Mucosa of stomach (tissue), 1 donor: ENCODE measurements at regions not wholly inside any gene's neighbourhood (a gene's known extent, or its start where the extent isn't known, plus 50 kb on each side); places are given as distances from the start of the nearest gene placed in this dataset.

Experiments
- H3K27me3 ChIP-seq: one replicate; pipeline ENCODE4 v1.7.0; 2013; ENCODE audit warnings: mild to moderate bottlenecking, low read length; ENCODE audit not compliant: control insufficient read depth, insufficient read depth
- H3K36me3 ChIP-seq: one replicate; pipeline ENCODE4 v1.7.0; 2013; ENCODE audit warnings: low read length; ENCODE audit not compliant: control insufficient read depth, insufficient read depth
- H3K4me1 ChIP-seq: one replicate; pipeline ENCODE4 v1.7.0; 2013; ENCODE audit warnings: mild to moderate bottlenecking, low read length; ENCODE audit not compliant: control insufficient read depth, insufficient read depth
- H3K4me3 ChIP-seq: one replicate; pipeline ENCODE4 v1.7.0; 2013; ENCODE audit warnings: low read length
- H3K9ac ChIP-seq: one replicate; pipeline ENCODE4 v1.7.0; 2013; ENCODE audit warnings: mild to moderate bottlenecking, low read length, moderate library complexity
- H3K9me3 ChIP-seq: one replicate; pipeline ENCODE4 v1.7.0; 2013; ENCODE audit warnings: mild to moderate bottlenecking, low read length, moderate library complexity; ENCODE audit not compliant: control insufficient read depth
- donor health status: Pancreatic carcinoma.

DNA sequence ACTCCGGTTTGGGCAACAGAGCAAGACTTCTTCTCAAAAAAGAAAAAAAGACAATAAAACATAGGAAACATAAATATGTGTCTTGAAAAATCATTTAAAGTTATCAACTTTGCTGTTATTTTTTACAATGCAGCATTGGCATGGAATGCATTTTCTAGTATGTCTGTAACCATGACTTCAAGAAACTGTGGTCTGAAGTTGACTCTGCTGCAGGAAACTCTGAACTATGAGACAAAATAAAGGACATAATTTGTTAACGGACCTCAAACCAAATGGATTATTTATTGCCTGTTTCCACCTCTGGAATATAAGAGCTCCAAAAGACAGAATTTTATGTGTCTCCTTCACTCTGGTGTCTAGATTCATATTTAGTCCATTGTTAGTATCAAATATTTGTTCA is 79.1 kb downstream of the TRIB2 start:
- no peaks in the 10 kb centered on the region for H3K36me3 ChIP-seq
- H3K9me3 ChIP-seq = no peaks in the 10 kb centered on the region
- no peak overlapping the region for H3K4me3 ChIP-seq
- no peak overlapping the region for H3K9ac ChIP-seq
- no peaks in the 10 kb centered on the region for H3K4me1 ChIP-seq
- no peaks in the 10 kb centered on the region for H3K27me3 ChIP-seq

DNA sequence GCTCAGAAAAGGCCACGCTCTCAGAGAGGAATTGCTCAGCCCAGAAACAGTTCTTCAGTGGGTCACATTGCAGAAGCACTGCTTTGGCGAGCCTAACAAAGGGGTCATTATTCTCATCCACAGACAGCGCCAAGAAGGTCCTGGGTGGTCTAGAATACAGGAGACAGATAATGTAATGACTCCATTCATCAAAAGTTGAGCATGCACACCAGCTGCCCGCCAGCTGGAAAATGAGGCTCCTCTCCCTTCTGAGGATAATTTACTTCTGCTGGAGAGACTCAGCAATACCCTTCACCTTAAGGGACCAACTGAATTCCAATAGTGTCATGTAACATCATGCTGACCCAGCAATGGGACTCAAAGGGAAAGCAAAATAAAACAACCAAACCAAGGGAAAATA is 79.9 kb downstream of the TRIB2 start:
- no peaks in the 10 kb centered on the region for H3K27me3 ChIP-seq
- no peak overlapping the region for H3K9ac ChIP-seq
- no peaks in the 10 kb centered on the region for H3K9me3 ChIP-seq
- no peak overlapping the region for H3K4me3 ChIP-seq
- no peaks in the 10 kb centered on the region for H3K36me3 ChIP-seq
- H3K4me1 ChIP-seq = no peaks in the 10 kb centered on the region

DNA sequence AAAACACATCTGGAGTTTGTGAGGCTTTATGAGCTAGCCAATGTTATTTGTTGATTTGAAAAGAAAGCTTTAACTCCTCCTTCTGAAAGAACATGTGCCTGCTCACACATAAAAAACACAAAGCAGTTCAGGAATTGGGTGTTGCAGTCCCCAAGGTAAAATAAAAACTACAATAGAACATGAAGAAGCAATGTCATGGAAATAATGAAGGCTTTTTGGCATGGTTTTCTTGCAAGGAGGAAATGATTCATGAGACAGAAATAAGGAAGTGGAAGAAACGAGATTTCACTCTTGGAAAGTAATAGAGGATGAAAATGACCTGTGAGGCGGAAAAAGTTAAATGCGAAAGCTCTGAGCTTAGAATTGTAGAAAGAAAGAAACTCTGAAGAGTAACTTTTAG is 81.1 kb downstream of the TRIB2 start:
- Histone ChIP-seq H3K9ac (no peak overlapping the region), H3K27me3 (no peaks in the 10 kb centered on the region), H3K9me3 (no peaks in the 10 kb centered on the region), H3K4me1 (no peaks in the 10 kb centered on the region), H3K4me3 (no peak overlapping the region), H3K36me3 (no peaks in the 10 kb centered on the region)

DNA sequence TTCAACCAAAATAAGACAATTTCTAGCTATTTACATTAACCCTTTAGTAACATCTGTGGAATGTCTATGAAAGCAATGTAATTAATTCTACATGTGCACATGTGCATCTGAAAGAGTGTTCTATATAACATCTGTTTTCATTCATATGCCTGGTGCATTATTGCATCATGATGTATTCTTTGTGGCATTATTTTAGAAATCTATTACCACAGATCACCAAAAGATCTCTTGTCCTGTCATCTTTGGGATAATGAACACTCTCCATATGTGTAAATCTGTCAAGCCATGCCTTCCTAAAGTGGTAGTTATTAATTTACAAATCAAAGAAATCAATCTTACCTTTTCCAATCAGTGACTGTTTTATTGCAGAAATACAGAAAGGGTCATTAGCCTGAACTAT is 86.9 kb downstream of the TRIB2 start:
- Histone ChIP-seq H3K9me3 (no peaks in the 10 kb centered on the region), H3K4me3 (no peak overlapping the region), H3K4me1 (no peaks in the 10 kb centered on the region), H3K36me3 (no peaks in the 10 kb centered on the region), H3K9ac (no peak overlapping the region), H3K27me3 (no peaks in the 10 kb centered on the region)

DNA sequence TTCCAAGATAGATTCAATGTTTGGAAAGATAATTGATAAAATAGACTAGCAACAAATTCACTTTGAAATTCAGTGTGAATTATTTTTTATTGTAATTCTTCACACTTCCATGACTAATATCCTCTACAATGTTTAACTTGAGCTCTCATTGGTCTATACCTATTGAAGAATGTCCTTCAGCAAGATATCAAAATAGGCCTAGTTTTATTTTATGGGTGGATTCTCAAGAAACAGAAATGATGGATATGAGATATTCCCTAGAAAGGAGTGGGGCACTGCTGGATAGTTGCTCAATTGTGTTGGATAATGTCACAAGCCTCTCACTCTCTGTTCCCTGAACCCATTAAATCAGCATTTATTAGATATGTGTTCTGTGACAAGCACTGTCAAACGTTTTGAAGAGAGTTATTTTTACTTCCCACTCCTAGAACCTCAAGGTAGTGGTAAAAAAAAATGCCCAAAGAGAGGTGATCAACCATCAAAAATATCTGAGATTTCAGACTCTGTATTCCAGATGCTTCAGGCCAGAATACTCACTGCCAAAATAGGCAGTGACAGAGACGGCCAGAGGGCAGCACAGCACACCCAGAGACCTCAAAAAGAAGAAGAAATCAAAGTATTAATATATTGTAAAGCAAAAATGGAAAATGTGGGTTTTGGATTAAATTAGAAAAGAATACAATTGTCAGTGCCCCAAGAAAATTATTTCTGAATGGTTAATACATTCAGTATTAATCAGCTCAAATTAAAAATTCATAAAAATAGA is 87.5 kb downstream of the TRIB2 start:
- Histone ChIP-seq H3K36me3 (no peaks in the 10 kb centered on the region), H3K9me3 (no peaks in the 10 kb centered on the region), H3K4me1 (no peaks in the 10 kb centered on the region), H3K4me3 (no peak overlapping the region), H3K9ac (no peak overlapping the region), H3K27me3 (no peaks in the 10 kb centered on the region)

DNA sequence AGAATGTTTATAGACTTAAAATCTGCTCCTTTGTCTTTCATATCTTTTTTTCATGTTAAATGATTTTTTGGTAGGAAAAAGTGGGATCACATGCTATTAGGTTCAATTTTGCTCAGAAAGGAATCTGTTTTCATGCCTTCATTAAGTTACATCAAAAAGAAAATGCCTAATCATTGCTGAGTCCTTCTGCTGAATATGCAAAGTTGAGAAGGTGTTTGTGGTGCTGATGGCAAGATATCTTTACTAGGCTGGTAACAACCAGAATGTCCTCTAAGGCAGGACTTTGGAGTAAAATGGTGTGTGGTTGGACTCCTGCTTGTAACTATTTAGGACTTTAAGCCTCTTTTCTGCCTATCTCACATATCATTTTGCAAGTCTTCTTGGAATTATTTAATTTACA is 88.3 kb downstream of the TRIB2 start:
- no peak overlapping the region for H3K9ac ChIP-seq
- H3K36me3 ChIP-seq = no peaks in the 10 kb centered on the region
- H3K27me3 ChIP-seq = no peaks in the 10 kb centered on the region
- no peak overlapping the region for H3K4me3 ChIP-seq
- H3K4me1 ChIP-seq = no peaks in the 10 kb centered on the region
- no peaks in the 10 kb centered on the region for H3K9me3 ChIP-seq

DNA sequence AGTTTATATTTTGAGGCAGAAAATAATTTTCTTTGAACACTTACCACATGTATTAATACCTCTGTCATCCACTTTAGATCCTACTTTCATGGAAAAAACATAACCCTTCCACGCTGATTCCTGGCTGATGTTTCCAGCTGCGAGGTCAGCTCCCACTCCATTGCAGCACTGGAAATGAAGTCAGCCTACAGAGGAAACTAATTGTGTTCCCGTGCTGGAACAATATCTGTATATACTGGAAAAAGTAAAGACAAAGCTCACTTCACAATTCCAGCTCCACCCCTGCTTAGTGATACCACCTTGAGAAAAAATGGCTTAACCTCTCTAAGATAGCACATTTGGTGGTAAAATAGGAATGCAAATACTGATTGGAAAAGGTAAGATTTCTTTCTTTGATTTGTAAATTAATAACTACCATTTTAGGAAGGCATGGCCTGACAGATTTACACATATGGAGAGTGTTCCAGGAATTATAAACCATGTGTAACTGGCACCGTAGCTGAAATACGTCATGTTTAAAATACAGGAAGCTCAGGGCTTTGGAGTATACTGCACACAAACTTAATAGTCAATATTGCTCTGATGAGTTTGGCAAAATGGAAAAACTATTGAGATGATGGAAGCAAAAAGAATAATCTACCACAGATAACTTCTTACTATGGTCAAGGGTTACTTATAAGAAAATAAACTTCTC is 90.0 kb downstream of the TRIB2 start:
- Histone ChIP-seq H3K9me3 (no peaks in the 10 kb centered on the region), H3K9ac (no peak overlapping the region), H3K4me3 (no peak overlapping the region), H3K36me3 (no peaks in the 10 kb centered on the region), H3K4me1 (no peaks in the 10 kb centered on the region), H3K27me3 (no peaks in the 10 kb centered on the region)

DNA sequence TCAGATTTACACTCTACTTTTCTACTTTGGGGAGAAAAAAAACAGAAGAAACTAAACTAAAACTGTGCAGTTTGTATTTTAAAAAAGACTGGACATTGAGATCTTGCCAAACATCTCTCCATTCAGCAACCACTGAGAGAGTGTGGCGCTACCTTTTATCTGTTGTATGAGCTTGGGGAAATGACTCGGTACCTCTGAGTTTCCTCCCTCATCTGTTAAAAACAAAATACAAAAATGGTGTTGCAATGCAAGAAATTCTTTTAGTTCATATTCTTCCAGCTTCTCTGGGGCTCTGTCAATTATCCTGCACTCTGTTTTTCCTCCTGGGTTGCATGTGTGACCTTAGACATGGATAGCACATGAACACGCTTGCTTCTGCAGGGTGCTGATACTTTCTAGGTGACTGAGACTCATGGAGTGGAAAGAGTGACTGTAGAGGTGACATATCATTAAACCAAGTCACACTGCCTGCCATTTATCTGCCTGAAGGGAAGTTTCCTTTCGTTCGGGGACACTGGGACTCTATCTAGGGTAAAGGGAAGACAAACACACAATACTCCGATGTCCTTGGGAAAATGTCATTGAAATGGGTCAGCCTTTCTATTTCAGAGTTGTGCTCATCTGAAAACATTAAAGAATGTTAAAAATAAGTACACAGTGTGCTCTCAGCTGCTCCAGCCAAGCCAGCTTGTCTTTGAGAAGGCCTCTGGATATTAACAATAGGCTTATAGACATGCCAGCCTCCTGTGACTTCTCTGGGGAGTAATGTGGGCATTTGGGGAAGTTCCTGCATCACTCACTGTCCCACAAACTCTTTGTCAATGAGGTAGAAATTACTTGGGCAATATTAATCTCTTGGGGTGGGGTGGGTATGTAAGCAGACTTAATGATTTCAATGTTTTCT is 91.4 kb downstream of the TRIB2 start:
- Histone ChIP-seq H3K27me3 (no peaks in the 10 kb centered on the region), H3K36me3 (no peaks in the 10 kb centered on the region), H3K4me3 (no peak overlapping the region), H3K4me1 (no peaks in the 10 kb centered on the region), H3K9ac (no peak overlapping the region), H3K9me3 (no peaks in the 10 kb centered on the region)

DNA sequence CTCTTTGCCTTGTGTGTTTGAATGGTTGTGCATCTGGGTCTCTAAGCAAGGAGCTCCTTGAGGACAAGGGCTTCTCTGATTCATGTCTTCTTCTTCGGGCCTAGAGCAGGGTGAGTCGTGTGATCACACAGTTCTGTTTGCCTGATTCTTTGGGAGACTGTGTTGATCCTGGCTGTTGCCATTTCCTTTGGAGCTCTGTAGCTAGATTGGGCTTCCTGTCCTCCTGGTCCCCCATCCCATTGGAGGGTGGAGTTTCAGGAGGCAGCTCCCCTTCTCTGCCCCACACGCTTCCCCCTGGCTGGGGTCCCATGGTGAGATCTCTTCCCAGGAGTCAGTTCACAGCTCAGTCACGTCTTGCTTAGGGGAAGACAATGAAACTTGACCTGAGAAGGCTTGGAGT is 92.8 kb downstream of the TRIB2 start:
- H3K9me3 ChIP-seq = no peaks in the 10 kb centered on the region
- H3K4me1 ChIP-seq = no peaks in the 10 kb centered on the region
- H3K4me3 ChIP-seq = no peak overlapping the region
- H3K36me3 ChIP-seq = no peaks in the 10 kb centered on the region
- H3K27me3 ChIP-seq = no peaks in the 10 kb centered on the region
- H3K9ac ChIP-seq = no peak overlapping the region

DNA sequence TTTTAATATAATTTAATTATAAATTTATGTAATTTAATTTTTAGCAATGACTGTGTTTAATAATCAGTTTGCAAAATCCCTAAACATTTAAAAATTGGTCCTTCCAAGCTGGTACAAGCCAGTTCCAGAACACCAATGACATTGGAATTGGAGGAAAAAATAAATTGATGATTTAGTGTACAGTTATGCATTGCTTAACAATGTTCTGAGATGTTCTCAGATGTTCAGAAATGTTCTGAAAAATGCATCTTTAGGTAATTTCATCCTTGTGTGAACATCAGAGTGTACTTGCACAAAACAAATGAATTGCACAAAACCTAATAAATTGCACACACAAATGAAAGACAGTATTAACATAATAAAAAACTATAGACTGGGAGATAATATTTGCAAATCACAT is 95.2 kb downstream of the TRIB2 start:
- H3K36me3 ChIP-seq = no peaks in the 10 kb centered on the region
- no peaks in the 10 kb centered on the region for H3K9me3 ChIP-seq
- H3K4me3 ChIP-seq = no peak overlapping the region
- H3K27me3 ChIP-seq = no peaks in the 10 kb centered on the region
- H3K4me1 ChIP-seq = no peaks in the 10 kb centered on the region
- H3K9ac ChIP-seq = no peak overlapping the region

DNA sequence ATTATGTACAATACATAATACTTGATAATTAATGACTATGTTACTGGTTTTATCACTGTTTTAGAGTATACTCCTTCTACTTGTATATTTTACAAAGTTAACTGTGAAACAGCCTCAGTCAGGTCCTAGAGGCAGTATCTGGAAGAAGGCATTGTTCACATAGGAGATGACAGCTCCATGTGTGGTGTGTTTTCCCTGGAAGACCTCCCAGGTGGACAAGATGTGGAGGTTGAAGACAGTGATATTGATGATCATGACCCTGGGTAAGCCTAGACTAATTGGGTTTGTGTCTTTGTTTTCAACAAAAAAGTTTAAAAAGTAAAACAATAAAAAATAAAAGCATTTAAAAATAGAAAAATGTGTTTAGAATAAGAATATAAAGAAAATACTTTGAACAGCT is 96.4 kb downstream of the TRIB2 start:
- no peak overlapping the region for H3K9ac ChIP-seq
- no peaks in the 10 kb centered on the region for H3K36me3 ChIP-seq

More for the DNA sequence above, 96.4 kb downstream of the TRIB2 start:
- H3K4me3 ChIP-seq = no peak overlapping the region
- H3K9me3 ChIP-seq = no peaks in the 10 kb centered on the region
- H3K27me3 ChIP-seq = no peaks in the 10 kb centered on the region
- H3K4me1 ChIP-seq = no peaks in the 10 kb centered on the region
